ENCODE measurements at regions not wholly inside any gene's neighbourhood (a gene's known extent, or its start where the extent isn't known, plus 50 kb on each side); places are given as distances from the start of the nearest gene placed in this dataset.

DNA sequence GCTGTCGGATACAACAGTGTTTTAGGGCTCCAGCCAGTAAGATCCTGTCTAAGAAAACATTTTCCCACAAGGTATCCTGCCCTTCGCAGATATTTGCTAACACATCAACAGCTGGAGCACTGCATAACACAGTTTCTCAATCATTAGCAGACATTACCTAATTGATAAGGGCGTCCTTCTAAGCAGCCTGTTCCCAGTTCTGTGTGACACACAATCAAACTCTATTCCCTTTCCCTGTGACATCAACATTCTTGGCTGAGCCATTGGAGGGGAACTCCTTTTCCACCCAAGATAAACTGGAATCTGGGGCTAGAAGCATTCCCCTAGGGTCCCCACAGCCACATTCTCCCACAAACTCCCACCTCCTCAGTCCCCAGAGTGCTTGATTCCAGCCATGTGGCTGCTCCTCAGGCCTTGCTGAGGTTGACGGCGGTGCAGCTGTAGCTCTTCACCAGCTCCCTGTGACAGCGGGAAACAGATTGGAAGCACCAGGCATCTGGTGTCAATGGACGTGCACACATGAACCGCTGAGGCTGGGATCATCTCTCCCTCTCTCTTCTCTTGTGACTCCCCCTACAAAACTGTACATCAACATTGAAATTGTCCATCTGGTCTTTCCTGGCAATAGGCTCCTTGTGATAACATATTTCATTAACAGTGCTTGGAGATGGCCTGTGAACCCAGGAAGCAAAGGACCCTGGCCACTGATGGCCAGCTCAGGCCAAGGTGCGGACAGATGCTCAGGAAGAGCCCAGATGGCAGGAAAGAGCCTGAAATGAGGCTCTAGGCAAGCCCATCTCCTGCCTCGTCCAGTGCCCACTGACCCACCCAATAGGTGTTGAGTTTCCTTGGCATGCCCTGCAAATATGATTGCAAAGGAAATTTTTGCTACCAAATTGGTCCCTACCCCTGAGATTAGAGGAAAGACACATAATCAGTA is 131.1 kb upstream of the TBX20 start:
- no peak for DNase-seq

DNA sequence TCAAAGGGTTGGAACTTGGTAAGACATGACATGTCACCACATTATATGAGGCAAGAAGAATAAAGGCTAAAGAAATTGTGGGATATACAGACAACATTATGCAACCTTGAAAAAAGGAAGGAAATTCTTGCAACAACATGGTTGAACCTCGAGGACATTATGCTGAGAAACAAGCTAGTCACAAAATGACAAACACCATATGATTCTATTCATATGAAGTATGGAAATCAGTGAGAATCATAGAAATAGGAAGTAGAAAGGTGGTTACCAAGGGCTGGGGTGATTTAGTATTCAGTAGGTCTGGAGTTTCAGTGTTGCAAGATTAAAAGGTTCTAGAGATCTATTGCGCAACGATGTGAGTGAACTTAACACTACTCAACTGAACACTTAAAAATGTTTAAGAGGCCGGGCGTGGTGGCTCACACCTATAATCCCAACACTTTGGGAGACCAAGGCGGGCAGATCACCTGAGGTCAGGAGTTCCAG is 126.9 kb upstream of the TBX20 start:
- DNase-seq = no peak

DNA sequence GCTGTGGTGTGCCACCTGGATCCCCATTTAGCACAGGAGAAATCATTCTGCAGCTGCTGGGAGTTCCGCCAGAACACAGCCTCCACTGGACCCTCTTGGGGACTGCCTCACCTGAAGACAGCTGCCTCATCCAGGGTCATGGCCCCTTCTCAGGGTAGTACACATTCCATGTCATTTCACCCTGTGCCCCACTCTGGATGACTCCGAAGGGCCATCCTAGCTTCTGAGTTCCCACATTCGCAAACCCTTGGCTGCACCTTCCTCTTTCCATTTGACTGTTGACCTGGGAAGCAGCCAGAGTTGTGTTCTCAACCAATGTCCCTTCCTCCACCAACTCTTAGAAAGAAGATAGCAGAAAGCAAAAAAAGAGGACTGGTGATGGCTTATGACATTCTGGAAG is 125.6 kb upstream of the TBX20 start:
- DNase-seq = no peak

DNA sequence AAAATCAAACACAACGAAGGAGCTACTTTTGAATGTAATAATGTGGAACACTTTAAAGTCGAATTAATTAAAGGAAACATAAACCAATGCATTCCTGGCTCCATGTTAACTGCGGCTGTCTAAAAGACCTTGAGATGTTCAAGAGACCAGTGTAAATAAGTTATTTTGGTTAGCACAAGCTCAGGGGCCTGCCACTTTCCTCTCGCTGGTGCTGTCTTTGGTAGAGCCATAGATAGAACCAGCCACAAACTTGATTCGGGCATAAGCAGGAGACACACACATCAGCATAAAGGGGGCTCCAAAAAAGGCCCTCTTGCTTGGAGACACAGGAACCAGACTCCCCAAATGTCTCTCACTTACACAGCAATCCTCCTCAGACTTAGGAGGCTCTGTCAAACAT is 121.6 kb upstream of the TBX20 start:
- DNase-seq = no peak

GRCh38 chr7:35374858-35375257 is 121.0 kb upstream of the TBX20 start:
- no peak for DNase-seq

DNA sequence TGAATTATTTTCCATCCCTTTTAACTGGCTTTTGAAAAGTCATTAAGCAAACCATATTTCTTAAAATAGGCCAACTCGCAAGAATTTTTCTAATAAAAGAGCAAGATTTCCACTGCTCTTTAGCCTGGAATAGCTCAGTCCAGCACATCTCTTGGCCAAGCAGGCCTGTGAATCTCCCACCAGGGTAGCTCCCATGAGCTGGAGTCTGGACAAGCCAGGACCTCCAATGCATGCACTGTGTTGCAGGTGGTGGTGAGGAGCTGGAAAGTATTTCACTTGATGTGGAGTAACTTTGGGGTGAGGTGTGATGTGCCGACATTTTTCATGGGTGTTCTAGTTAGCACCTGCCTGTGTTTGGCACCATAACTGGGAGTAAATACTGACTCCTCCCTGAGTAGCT is 117.3 kb upstream of the TBX20 start:
- no peak for DNase-seq

DNA sequence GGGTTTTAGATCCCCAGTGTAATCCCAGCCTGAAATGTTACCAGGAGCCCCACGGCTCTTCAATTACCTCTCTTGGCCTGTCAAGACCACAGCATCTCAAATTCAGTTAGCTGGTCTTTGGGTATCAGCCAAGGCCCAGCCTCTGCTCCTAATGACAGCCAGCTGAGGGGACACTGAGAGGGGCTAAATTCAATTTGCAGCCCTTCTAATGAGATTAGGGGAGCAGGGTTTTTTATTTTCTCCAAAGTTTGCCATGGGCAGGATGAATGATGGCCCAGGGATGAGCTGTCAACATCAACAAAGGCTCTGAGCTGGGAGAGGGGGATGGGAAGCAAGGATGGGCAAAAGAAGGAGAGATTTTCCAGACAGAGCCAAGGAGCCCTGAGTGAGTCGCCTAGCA is 116.8 kb upstream of the TBX20 start:
- no peak for DNase-seq

DNA sequence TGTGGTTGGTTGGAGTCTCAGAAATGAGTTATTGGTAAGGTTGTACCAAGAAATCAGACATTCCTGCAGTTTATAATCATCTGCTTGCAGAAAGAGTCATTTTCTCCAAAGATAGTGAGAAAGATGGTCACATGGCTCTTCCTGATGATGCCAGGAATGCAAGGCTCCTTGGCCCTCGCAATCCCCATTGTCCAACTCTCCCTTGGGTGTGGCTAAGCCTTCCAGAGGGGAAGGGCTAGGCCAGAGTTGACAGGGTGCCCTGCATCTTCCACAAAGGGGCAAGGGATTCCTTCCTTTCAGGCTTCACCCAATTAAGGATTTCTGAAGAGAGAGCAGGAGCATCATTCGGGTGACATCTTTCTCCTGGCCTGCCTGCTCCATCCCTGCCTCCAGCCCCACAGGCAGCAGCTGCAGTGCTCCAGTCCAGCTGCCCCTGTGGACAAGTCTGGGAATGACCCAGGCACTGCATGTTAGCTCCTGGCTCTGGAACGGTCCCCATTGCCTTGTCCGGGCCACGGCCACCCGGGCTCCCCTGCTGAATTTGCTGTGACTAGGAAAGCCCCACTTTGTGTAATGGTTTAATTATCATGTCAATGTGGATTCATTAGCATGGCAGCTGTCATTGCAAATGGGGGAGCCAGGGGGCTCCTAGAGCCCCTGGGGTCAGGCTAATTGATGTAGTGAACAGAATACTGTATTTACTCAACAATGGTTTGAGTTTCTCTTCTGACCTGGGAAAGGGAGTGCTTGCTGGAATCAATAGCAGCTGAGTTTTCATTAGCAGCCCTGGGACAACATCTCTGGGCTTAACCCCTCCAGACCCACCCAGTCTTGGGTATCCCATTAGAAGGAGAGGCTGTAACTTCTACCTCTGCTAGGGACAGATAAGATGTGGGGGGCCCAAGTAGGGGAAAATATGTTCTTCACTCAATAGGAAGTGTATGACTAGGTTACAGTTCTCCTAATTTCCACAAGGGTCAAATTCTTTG is 112.6 kb upstream of the TBX20 start:
- DNase-seq = no peak

DNA sequence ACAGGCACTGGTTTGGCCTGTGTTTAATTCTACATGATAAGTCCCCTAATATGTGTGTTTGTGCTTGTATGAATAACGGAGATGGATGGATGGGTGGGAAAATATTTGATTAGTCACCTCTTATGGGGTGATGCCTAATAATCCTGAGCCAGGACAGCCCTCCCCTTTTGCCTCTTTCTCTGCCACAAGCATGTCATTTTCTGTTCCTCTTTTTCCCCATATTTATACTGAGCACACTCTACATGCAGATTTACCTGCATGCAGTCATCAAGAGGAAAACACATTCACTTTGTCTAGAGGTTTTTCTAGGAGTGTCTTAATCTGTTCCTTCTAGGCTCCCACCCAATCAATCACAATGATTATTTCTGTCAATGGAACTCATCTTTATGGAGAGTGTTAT is 111.6 kb upstream of the TBX20 start:
- no peak for DNase-seq

DNA sequence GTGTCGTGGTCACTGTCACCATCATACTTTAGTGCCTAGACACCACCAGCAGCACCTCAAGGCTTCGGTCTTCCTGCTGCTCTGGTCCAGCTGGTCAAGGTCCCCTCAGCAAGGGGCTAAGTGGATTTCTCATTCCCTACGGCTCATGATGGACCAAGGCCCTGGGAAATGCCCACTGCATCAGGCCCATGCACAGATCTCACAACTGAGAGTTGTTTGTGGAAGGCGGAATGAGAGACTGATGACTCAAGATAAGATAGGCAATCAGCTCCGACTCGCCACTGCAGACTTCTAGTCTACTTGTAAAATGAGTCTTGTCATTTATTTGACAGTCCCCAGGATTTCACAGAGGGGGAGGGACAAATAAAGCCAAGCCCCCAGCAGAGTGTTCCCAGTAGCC is 108.4 kb upstream of the TBX20 start:
- DNase-seq = no peak

DNA sequence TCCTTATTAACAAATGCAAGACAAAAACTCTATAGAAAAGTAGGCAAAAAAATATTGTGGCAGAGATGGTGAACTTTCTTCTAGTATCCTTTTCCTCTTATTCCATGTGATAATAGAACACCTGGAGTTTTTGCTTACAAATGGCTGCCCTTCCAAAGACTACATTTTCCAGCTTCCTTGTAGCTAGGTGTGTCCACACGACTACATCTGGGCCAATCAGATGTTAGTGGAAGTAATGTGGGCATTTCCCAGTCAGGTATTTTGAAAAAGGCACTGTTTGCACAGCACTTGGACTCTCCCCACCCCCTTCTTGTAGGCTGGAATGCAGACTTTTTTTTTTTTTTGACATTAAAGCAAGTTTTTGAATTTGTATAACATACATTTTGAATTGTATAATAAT is 105.5 kb upstream of the TBX20 start:
- no peak for DNase-seq

DNA sequence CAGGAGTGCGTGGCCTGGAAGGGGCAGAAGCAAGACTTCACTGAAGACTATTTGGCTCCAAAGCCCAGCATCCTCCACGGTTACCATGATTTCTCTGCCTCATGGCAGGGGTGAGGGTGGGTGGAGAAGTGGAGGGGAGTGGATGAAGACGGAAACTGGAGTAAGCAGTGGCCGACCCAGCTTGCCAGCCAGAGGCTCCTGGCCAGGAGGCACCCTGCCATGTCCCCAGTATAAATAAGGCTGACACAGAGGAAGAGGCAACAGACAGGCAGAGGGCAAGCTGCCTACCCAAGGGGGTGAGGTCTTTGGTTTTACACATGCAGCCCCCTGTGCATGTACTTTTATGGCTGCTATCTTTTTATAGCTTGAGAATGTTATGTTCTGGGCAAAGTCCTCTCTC is 102.6 kb upstream of the TBX20 start:
- DNase-seq = no peak

DNA sequence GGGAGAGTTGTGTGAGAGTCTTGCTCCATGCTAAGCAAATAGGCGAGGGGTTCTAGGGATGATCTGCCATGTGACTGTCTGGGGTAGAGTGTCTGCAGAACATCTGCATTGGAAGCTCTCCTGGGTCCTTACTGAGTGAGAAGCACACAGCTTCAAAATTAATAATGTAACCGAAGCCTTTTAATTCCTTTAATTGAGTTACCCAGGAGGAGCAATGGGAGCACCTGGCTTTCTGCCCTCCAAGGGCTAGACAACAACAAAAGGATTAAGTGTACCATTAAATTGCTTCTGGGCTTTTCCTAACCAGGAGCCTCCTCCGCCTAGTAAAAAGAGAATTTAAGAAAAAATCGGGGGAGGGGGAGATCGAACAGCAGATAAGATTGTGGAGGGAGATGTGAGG is 102.0 kb upstream of the TBX20 start:
- DNase-seq = no peak

DNA sequence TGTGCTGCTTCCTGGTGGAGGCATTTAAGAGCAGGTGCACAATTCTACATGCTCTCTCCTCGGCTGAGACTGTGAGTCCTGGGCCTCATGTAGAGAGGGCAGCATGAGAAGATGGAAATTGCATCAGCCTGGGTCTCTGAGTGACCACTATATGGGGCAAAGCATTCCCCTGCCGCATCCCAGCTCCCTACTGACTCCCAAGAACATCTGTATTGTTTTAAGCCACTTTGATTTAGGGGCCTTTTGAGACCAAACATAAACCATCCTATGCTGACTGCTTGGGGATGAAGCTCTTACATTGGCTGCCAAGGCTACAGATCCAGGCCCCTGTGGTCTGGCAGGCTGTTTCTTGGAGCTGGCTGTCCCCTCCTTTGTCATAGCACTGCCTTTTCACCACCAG is 101.3 kb upstream of the TBX20 start:
- DNase-seq = no peak

DNA sequence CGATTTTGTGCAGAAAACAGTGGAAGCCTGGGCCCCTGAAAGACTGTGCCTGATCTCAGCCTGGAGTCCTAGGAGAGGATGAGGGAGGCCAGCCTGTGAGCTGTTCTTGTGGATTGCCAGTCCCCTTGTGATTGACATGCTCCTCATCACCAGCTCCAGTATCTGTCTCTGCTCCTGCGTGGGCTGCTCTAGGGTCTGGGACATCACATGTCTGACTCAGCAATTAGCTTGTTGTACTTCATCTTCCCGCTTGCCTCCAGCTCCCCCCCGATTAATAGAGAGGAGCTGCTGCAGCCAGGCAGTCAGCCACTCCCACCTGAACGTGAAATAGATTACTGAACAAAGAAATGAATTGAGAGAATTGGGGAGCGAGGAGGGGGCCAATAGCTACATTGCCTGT is 99.6 kb upstream of the TBX20 start:
- DNase-seq = no peak

DNA sequence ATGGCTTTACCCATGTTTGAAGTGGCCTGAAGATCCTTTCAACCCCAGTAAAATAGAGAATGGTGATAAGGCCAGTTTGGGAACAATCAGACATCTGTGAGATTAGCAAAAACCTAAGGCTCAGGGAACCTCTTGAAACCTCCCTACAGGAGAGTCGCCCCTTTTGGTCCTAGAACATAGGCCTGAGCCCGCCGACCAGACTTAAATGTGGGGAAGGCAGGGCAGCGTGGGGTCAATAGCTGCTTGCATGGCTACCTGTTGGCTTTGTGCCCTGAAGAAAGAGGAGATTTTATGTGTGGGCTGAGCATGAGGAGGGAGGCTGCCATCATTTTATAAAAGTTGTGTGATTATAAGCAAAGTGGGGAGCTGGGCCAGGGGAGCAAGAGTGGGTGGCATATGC is 97.6 kb upstream of the TBX20 start:
- no peak for DNase-seq

- no peak for DNase-seq
Measured at GRCh38 chr7:35348611-35349400, 94.9 kb upstream of the TBX20 start.

GRCh38 chr7:35342786-35343185 is 88.9 kb upstream of the TBX20 start:
- DNase-seq = no peak

DNA sequence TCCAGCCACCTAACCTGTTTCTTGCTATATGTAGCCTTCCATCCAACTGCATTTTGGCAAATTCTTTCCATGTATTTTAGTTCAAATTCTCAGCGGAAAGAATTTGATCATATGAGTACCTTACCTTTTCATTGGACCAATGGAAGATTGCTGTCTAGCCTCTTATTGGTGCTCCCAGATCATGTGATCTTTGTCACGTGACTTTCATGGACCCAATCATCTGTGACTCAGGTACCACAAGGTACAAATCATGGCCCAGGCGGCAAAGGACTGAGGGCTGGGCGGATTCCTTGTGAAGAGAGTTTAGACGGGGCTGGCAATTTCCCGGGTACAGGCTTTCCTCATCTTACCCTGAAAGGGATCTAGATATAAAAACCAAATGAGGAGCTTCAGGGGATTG is 85.9 kb upstream of the TBX20 start:
- DNase-seq = no peak

DNA sequence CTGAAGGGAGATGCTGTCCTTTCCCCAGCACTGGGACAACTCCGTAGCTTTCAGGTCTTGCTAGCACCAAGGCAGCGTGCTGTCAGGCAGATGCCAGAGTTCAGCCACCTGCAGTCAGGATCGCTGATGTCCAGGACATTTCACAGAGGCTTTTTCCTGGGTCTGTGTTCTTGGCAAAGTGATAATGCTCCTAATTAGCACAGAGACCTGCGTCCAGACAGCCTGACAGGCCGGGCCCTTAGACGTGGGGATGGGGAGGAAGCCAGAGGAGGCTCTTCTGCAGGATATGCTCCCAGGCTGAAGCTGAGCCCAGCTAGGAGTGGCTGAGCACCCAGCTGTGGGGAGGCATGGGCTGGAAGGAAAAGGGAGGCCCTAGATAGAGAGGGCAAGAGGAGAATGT is 82.5 kb upstream of the TBX20 start:
- DNase-seq = no peak

GRCh38 chr7:35334506-35334905 is 80.6 kb upstream of the TBX20 start:
- DNase-seq = no peak

- DNase-seq = no peak
Measured at GRCh38 chr7:35333265-35333664, 79.4 kb upstream of the TBX20 start.

Data from activated T-cell treated with anti-CD3 and anti-CD28 coated beads for 4 hours (primary cell).